ENCODE measurements at regions not wholly inside any gene's neighbourhood (a gene's known extent, or its start where the extent isn't known, plus 50 kb on each side); places are given as distances from the start of the nearest gene placed in this dataset.

DNA sequence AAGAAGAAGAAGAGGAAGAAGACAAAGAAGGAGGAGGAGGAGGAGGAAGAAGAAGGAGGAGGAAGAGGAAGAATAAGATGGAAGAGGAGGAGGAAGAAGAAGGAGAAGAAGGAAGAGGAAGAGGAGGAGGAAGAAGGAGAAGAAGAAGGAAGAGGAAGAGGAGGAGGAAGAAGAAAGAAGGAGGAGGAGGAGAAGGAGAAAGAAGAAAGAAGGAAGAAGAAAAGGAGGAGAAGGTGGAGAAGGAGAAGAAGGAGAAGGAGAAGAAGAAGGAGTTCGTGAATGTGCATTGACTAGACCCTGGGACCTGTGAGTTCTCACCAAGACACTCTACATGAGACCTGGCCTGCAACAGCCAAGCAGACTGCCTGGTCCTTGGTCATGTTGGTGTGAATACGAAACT lies 131.7 kb upstream of the ERRFI1 start:
- no peak for DNase-seq (ENCODE audit: low read depth)
- H3K27me3 ChIP-seq (ENCODE audit: control insufficient read depth, insufficient read depth, low read length) = 0 out of 2 replicates have a peak, but pooled peaks cover 2% of the 10 kb centered on the region
- ChIA-PET CTCF (no interaction called here), POLR2A (no interaction called here)
- TF ChIP-seq, protein P1, sequence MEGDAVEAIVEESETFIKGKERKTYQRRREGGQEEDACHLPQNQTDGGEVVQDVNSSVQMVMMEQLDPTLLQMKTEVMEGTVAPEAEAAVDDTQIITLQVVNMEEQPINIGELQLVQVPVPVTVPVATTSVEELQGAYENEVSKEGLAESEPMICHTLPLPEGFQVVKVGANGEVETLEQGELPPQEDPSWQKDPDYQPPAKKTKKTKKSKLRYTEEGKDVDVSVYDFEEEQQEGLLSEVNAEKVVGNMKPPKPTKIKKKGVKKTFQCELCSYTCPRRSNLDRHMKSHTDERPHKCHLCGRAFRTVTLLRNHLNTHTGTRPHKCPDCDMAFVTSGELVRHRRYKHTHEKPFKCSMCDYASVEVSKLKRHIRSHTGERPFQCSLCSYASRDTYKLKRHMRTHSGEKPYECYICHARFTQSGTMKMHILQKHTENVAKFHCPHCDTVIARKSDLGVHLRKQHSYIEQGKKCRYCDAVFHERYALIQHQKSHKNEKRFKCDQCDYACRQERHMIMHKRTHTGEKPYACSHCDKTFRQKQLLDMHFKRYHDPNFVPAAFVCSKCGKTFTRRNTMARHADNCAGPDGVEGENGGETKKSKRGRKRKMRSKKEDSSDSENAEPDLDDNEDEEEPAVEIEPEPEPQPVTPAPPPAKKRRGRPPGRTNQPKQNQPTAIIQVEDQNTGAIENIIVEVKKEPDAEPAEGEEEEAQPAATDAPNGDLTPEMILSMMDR (IDR thresholded peaks at IDR 0.05; ENCODE audit: insufficient read depth, low read depth, low read length) = no peak
- H3K4me3 ChIP-seq (ENCODE audit: low read depth, low read length) = no peak overlapping the region
- H3K36me3 ChIP-seq (ENCODE audit: control insufficient read depth, insufficient read depth, low read length) = no peaks in the 10 kb centered on the region

DNA sequence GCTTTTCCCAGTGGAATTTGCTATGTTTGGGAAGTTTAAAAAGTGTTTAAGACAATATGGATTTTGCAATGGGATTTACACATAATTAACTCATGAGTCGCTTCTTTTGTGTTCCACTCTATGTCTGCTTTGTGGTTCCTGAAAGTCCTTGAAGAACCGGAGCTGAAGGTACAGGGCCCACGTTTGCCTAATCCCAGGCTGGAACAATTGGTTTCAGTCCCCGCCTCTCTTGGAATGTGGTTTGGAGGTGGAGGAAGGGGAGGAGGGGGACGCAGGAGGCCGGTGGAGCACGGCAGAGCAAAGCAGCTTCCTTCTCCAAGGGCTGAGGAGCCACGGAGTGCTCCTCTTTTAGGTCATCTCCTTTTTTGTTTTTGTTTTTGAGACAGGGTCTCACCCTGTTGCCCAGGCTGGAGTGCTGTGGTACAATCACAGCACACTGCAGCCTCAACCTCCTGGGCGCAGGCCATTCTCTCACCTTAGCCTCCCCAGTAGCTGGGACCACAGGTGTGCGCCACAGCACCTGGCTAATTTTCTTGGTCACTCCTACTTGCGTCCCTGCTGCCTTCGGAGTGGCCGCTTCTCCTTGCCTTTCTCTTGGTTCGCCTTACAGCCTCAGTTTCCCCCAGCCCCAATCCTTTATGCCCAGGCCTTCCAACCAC lies 129.5 kb upstream of the ERRFI1 start:
- no peak overlapping the region for H3K4me3 ChIP-seq (ENCODE audit: low read depth, low read length)
- DNase-seq (ENCODE audit: low read depth) = no peak
- ChIA-PET POLR2A (no interaction called here), CTCF (interaction anchor here (0.8 to 2.3 kb wide), 3 partner anchors 11 to 159 kb away, joined by 3 to 5 read pairs (median 4); no protein-coding TSS in a partner anchor)
- TF ChIP-seq, protein P1 (IDR thresholded peaks at IDR 0.05; ENCODE audit: insufficient read depth, low read depth, low read length) = no peak
- H3K36me3 ChIP-seq (ENCODE audit: control insufficient read depth, insufficient read depth, low read length) = no peaks in the 10 kb centered on the region
- no peaks in the 10 kb centered on the region for H3K27me3 ChIP-seq (ENCODE audit: control insufficient read depth, insufficient read depth, low read length)

DNA sequence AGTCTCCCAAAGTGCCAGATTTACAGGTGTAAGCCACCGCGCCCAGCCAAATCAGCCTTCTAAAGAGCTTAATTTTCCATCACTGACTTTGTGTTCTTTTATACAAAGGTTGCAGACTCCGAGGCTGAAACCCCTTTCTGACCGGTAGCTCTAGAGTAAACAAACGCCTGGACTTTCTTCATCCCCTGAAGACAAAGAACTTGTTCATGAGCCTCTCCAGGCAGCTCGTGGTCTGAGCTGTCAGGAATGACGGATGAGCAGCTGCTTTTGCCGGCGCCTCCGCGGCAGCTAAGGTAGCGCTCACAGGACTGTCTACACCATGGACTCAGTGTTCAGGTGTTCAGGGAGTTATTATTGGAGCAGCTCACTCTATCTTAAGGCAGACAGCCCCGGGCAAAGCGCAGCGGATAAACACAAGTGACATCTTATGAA lies 128.5 kb upstream of the ERRFI1 start:
- Histone ChIP-seq H3K27me3 (ENCODE audit: control insufficient read depth, insufficient read depth, low read length) (no peaks in the 10 kb centered on the region), H3K4me3 (ENCODE audit: low read depth, low read length) (no peak overlapping the region), H3K36me3 (ENCODE audit: control insufficient read depth, insufficient read depth, low read length) (no peaks in the 10 kb centered on the region)
- no peak for DNase-seq (ENCODE audit: low read depth)
- ChIA-PET CTCF (interaction anchor here (1.7 to 2.3 kb wide), 2 partner anchors 12 to 13 kb away, joined by 5 to 7 read pairs; no protein-coding TSS in a partner anchor), POLR2A (no interaction called here)
- TF ChIP-seq, protein P1 (IDR thresholded peaks at IDR 0.05; ENCODE audit: insufficient read depth, low read depth, low read length) = no peak

DNA sequence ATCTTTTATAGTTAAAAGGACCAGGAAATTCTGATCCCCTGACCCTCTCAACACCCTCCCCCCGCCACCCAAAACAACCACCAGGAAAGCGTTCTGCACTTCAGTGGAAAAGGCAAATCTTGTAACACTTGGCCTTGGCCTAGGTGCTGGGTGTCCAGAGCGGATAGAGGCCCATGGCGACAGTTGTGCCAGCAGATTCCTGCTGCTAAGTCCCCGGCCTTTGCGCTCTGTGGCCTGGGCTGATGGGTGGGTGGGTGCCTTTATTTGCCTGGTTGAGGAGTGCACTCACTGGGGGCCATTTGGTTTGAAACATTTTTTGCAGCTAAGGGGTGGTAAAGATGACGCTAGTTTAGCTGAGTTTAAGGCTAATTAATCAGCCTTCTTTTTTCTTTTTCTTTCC lies 127.9 kb upstream of the ERRFI1 start:
- Histone ChIP-seq H3K27me3 (ENCODE audit: control insufficient read depth, insufficient read depth, low read length) (no peaks in the 10 kb centered on the region), H3K36me3 (ENCODE audit: control insufficient read depth, insufficient read depth, low read length) (no peaks in the 10 kb centered on the region), H3K4me3 (ENCODE audit: low read depth, low read length) (no peak overlapping the region)
- ChIA-PET POLR2A (no interaction called here), CTCF (interaction anchor here (1.7 kb wide), 1 partner anchor 13 kb away, joined by 7 read pairs; no protein-coding TSS in a partner anchor)
- TF ChIP-seq, protein P1 (IDR thresholded peaks at IDR 0.05; ENCODE audit: insufficient read depth, low read depth, low read length) = no peak
- no peak for DNase-seq (ENCODE audit: low read depth)

DNA sequence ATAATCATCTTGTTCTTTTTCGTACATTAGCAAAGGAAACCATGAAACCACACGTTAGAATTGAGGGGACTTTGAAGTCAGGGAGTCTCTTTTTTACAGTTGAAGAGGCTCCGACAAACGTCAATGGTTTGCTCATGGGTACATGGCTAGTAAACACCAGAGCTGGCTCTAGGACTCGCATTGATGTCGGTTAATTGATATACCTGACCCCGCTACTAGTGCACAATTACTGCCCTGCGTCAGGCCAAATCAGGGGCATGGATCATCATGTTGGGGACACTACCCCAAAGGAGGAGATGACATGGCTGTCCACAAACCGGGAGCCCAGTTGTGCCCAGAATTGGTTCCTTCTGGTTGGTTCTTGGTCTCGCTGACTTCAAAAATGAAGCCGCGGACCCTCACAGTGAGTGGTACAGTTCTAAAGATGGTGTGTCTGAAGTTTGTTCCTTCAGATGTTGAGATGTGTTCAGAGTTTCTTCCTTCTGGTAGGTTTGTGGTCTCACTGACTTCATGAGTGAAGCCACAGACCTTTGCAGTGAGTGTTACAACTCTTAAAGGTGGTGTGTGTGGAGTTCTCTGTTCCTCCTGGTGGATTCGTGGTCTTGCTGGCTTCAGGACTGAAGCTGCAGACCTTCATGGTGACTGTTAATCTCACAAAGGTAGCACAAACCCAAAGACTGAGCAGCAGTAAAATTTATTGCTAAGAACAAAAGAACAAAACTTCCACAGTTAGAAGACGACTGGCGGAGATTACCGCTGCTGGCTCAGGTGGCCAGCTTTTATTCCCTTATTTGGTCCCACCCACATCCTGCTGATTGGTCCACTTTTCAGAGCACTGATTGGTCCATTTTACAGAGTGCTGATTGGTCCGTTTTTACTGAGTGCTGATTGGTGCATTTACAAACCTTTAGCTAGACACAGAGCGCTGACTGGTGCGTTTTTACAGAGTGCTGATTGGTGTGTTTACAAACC lies 126.9 kb upstream of the ERRFI1 start:
- TF ChIP-seq, protein P1 (IDR thresholded peaks at IDR 0.05; ENCODE audit: insufficient read depth, low read depth, low read length) = no peak
- no peak for DNase-seq (ENCODE audit: low read depth)
- Histone ChIP-seq H3K4me3 (ENCODE audit: low read depth, low read length) (no peak overlapping the region), H3K36me3 (ENCODE audit: control insufficient read depth, insufficient read depth, low read length) (no peaks in the 10 kb centered on the region), H3K27me3 (ENCODE audit: control insufficient read depth, insufficient read depth, low read length) (no peaks in the 10 kb centered on the region)
- POLR2A ChIA-PET = no interaction called here
- CTCF ChIA-PET = interaction anchor here (1.7 kb wide), 1 partner anchor 14 kb away, joined by 7 read pairs; no protein-coding TSS in a partner anchor
